ENCODE measurements at regions not wholly inside any gene's neighbourhood (a gene's known extent, or its start where the extent isn't known, plus 50 kb on each side); places are given as distances from the start of the nearest gene placed in this dataset.

DNA sequence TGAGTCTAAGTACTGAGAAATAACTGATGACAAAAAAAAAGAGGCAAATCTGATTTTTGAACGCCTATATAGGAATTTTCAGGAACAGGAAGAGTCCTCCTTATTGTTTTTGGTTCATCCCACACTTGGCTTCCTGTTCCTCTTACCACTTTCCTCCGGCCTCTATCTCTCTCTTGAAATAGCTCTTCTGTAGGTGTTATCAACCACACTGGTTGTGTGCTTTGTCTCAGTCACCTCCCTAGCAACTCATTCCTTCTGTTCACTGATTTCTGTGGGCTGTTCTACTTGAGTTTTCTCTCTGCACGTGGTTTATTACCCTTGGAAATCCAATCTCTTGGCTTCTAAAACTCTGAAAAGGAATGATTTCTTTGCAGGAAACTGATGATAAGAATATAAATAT, 78.7 kb upstream of the C11orf87 start:
- no peaks in the 10 kb centered on the region for H3K9me3 ChIP-seq (ENCODE audit: low read depth)
- no peaks in the 10 kb centered on the region for H3K36me3 Mint-ChIP-seq
- no peaks in the 10 kb centered on the region for H3K36me3 ChIP-seq
- no peak overlapping the region for H3K27ac ChIP-seq
- no peaks in the 10 kb centered on the region for H3K4me1 Mint-ChIP-seq
- no peaks in the 10 kb centered on the region for H3K27me3 ChIP-seq
- H3K27ac Mint-ChIP-seq: no peak overlapping the region
- H3F3A ChIP-seq (ENCODE audit: low read depth): no peaks in the 10 kb centered on the region
- H3K4me3 Mint-ChIP-seq: no peak overlapping the region
- peak overlapping the region; percentile 2 for H2AFZ ChIP-seq (replicated peaks)
- no peaks in the 10 kb centered on the region for H3K27me3 Mint-ChIP-seq (ENCODE audit: insufficient read depth, low read depth)
- TF ChIP-seq EZH2phosphoT487 (IDR thresholded peaks at IDR 0.05) (no peak), EZH2 (IDR thresholded peaks at IDR 0.05) (no peak)
- TF ChIP-seq, protein P1, sequence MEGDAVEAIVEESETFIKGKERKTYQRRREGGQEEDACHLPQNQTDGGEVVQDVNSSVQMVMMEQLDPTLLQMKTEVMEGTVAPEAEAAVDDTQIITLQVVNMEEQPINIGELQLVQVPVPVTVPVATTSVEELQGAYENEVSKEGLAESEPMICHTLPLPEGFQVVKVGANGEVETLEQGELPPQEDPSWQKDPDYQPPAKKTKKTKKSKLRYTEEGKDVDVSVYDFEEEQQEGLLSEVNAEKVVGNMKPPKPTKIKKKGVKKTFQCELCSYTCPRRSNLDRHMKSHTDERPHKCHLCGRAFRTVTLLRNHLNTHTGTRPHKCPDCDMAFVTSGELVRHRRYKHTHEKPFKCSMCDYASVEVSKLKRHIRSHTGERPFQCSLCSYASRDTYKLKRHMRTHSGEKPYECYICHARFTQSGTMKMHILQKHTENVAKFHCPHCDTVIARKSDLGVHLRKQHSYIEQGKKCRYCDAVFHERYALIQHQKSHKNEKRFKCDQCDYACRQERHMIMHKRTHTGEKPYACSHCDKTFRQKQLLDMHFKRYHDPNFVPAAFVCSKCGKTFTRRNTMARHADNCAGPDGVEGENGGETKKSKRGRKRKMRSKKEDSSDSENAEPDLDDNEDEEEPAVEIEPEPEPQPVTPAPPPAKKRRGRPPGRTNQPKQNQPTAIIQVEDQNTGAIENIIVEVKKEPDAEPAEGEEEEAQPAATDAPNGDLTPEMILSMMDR (IDR thresholded peaks at IDR 0.05): no peak
- H3K4me3 ChIP-seq: no peak overlapping the region
- H4K20me1 ChIP-seq (ENCODE audit: low read depth): no peaks in the 10 kb centered on the region
- H3K9ac ChIP-seq: no peak overlapping the region
- H3K79me2 ChIP-seq (ENCODE audit: low read depth): no peaks in the 10 kb centered on the region
- peaks cover 3% of the 10 kb centered on the region for H3K9me3 Mint-ChIP-seq
- no peaks in the 10 kb centered on the region for H3K4me1 ChIP-seq
- no peak for DNase-seq (ENCODE audit: low spot score)
- no peak overlapping the region for H3K4me2 ChIP-seq

DNA sequence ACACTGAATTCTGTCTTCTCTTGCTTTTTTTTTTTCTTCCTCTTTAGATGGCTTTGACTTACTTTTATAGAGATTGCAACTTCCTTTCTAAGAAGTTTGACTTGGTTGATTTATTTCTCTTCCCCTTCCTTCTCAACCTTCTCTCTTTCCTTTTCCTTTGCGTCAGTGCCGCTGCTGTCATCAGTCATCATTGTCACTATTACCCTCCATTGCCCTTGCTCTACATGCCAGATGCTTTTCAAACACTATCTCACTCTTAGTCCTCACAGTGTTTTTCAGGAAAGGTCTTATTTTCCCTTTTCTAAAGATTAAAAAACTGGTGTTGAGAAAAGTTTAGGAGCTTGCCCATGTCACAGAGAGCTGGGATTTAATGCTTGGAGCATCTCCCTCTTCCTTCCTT, 74.7 kb upstream of the C11orf87 start:
- DNase-seq (ENCODE audit: low spot score): no peak
- Histone ChIP-seq H3K9ac (no peak overlapping the region), H3K4me3 (no peak overlapping the region), H3F3A (ENCODE audit: low read depth) (no peaks in the 10 kb centered on the region), H3K4me1 (peaks cover 5% of the 10 kb centered on the region), H3K4me2 (no peak overlapping the region), H3K27me3 (no peaks in the 10 kb centered on the region), H4K20me1 (ENCODE audit: low read depth) (no peaks in the 10 kb centered on the region), H3K9me3 (ENCODE audit: low read depth) (no peaks in the 10 kb centered on the region), H3K36me3 (no peaks in the 10 kb centered on the region), H3K79me2 (ENCODE audit: low read depth) (no peaks in the 10 kb centered on the region), H2AFZ (replicated peaks) (no peak overlapping the region), H3K27ac (no peak overlapping the region)
- no peak overlapping the region for H3K4me3 Mint-ChIP-seq
- peaks cover 11% of the 10 kb centered on the region for H3K4me1 Mint-ChIP-seq
- no peaks in the 10 kb centered on the region for H3K27me3 Mint-ChIP-seq (ENCODE audit: insufficient read depth, low read depth)
- no peak overlapping the region for H3K27ac Mint-ChIP-seq
- no peaks in the 10 kb centered on the region for H3K36me3 Mint-ChIP-seq
- TF ChIP-seq EZH2 (IDR thresholded peaks at IDR 0.05) (no peak), EZH2phosphoT487 (IDR thresholded peaks at IDR 0.05) (no peak)
- TF ChIP-seq, protein P1 (IDR thresholded peaks at IDR 0.05): no peak
- peaks cover under 1% of the 10 kb centered on the region for H3K9me3 Mint-ChIP-seq

DNA sequence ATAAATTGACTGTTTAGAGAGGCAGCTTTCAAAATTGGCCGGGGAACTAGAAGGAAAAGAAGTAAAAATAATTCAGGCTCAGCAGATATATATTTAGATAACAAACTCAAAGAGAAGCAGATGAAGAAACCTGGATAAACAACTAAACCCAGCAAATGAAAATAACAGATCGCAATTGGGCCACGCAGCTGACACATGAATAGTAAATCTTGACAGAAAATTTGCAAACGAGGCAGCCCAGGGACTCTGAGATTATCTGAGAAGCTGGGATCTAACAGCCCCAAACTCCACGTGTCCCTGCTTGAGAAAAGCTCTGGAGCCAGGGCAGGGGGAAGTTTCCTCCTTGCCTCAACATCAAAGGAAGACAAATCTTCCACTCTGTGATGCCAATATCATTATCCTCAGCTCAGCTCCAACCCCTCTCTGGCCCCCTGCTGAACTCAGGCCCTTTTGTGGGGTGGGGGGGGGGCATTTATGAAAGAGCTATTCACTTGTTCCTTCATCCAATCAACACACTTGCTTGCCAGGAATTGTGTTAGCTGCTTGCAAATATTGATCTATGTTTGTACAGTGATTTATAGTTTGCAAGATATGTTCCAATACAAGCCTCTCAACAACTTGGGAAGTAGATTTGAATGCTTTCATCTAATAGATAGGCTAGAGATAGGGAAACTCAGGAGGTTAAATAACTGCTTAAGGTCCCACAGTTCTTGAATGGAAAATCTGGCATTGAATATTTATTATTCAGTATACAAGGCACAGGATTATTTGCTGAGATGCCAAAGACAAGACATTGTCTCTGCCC, 72.5 kb upstream of the C11orf87 start:
- H3K27ac Mint-ChIP-seq: no peak overlapping the region
- H3K9me3 Mint-ChIP-seq: no peaks in the 10 kb centered on the region
- Histone ChIP-seq H3K27ac (no peak overlapping the region), H4K20me1 (ENCODE audit: low read depth) (no peaks in the 10 kb centered on the region), H3K9me3 (ENCODE audit: low read depth) (no peaks in the 10 kb centered on the region), H3K9ac (no peak overlapping the region), H3K36me3 (no peaks in the 10 kb centered on the region), H3K27me3 (no peaks in the 10 kb centered on the region), H3K4me1 (peaks cover 5% of the 10 kb centered on the region), H2AFZ (replicated peaks) (no peak overlapping the region), H3K4me3 (no peak overlapping the region), H3K79me2 (ENCODE audit: low read depth) (no peaks in the 10 kb centered on the region), H3F3A (ENCODE audit: low read depth) (no peaks in the 10 kb centered on the region), H3K4me2 (no peak overlapping the region)
- H3K27me3 Mint-ChIP-seq (ENCODE audit: insufficient read depth, low read depth): no peaks in the 10 kb centered on the region
- H3K4me3 Mint-ChIP-seq: no peak overlapping the region
- no peak for TF ChIP-seq EZH2phosphoT487 (IDR thresholded peaks at IDR 0.05)
- H3K4me1 Mint-ChIP-seq: peaks cover 11% of the 10 kb centered on the region
- peak; percentile 13 for DNase-seq (ENCODE audit: low spot score)
- no peaks in the 10 kb centered on the region for H3K36me3 Mint-ChIP-seq

DNA sequence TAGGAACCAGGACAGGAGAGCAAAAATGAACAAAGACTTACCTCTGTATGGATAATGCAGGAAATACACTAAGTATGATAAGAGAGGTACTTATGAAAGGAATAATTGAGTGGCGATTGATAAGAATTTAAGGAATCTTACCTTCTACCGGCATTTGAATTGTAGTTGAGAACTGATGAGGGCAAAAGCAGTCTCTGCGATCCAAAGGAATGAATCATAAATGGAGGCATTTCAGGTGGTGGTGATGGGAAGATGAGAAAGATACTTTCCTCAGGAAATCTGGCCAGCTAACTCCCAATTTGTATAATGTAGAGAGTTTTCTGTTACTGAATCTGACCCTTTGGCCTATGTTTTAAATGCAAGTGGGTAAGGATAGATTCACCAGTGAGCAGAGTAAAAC, 71.9 kb upstream of the C11orf87 start:
- Histone ChIP-seq H3K9ac (no peak overlapping the region), H3K27me3 (no peaks in the 10 kb centered on the region), H3K79me2 (ENCODE audit: low read depth) (no peaks in the 10 kb centered on the region), H3K4me3 (no peak overlapping the region), H2AFZ (replicated peaks) (no peak overlapping the region), H3K4me2 (no peak overlapping the region), H3K27ac (no peak overlapping the region), H3K9me3 (ENCODE audit: low read depth) (no peaks in the 10 kb centered on the region), H3K4me1 (peaks cover 5% of the 10 kb centered on the region), H4K20me1 (ENCODE audit: low read depth) (no peaks in the 10 kb centered on the region), H3F3A (ENCODE audit: low read depth) (no peaks in the 10 kb centered on the region), H3K36me3 (no peaks in the 10 kb centered on the region)
- Mint-ChIP-seq H3K4me1 (peaks cover 11% of the 10 kb centered on the region), H3K27ac (no peak overlapping the region), H3K27me3 (ENCODE audit: insufficient read depth, low read depth) (no peaks in the 10 kb centered on the region), H3K36me3 (no peaks in the 10 kb centered on the region), H3K4me3 (no peak overlapping the region), H3K9me3 (no peaks in the 10 kb centered on the region)
- no peak for TF ChIP-seq EZH2 (IDR thresholded peaks at IDR 0.05)
- TF ChIP-seq, protein P1 (IDR thresholded peaks at IDR 0.05): no peak
- TF ChIP-seq EZH2phosphoT487 (IDR thresholded peaks at IDR 0.05): no peak
- no peak for DNase-seq (ENCODE audit: low spot score)

All from neural progenitor cell (in vitro differentiated cells).